ENCODE measurements at regions not wholly inside any gene's neighbourhood (a gene's known extent, or its start where the extent isn't known, plus 50 kb on each side); places are given as distances from the start of the nearest gene placed in this dataset.

GRCh38 chr3:124234852-124235252, 242.9 kb upstream of the ROPN1 start:
- DNase-seq (ENCODE audit: low read depth in 1 of 2, low spot score in 1 of 2): no peak

DNA sequence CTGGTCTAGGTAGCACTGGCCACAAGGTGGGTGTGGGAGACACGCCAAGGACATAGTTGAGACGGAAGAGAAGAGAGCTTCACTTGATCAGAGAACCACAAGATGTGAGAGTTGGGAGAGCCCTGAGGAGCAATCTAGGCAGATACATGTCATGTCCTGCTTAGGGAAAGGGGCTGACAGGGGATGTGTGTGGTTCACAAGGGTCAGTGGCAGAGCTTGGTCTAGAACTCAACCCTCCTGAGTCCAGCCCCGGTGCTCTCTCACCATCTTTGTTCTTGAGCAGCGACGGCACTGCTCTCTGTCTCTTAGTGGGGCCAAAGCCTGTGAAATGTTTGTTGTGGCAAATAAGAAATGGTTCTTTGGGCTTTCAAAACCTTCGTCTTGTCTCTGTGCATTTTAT, 243.5 kb upstream of the ROPN1 start:
- no peak for DNase-seq (ENCODE audit: low read depth in 1 of 2, low spot score in 1 of 2)

DNA sequence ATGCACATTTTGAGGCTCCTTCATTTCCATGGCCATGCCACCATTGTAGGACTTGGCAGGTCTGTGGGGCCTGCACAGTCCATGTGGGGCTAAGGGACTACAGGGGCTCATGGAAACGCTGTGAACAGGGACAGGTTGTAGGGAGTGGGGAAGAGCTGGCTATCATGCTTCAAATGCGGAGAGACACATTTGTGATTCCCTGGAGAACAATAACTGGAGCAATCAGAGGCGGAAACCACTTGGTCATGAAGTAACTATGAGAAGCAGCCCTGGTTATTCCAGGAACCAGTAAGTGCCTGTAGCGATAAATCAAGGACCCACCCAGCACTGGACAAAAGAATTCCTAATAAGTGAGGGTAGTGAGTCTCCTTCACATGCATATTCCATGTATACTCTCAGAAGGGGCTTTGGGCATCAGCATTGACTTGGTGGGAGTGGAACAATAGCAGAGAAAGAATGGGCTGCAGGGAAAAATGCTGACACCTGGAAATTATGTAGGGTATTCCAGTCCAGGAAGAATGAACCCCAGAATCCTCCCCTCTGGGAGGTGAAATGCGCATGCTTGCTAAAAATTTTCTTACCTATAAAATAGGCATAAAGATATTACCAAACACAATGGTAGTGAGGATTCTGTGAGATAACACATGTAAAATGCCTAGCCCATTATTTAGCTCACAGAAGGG, 251.4 kb upstream of the ROPN1 start:
- no peak for DNase-seq (ENCODE audit: low read depth in 1 of 2, low spot score in 1 of 2)

DNA sequence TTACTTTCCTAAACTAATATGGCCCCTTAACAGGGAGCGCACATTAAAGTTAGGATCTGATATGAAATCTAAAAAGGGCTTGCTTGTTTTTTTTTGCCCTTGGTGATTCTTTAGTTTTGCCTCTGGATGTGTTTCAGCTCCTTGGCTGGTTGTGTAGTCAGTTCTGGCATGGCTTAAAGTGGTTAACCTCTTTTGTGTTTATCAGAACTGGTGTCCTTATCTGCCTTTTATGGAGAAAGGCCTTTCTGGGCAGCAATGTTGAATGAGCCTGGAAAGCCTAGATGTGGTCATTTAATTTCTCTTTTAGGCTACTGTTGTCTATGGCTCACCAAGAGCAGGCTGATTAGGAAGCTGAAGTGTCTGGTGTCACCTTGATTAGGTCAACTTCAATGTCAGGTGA, 254.5 kb upstream of the ROPN1 start:
- no peak for DNase-seq (ENCODE audit: low read depth in 1 of 2, low spot score in 1 of 2)

GRCh38 chr3:124246949-124247348, 255.0 kb upstream of the ROPN1 start:
- no peak for DNase-seq (ENCODE audit: low read depth in 1 of 2, low spot score in 1 of 2)

DNA sequence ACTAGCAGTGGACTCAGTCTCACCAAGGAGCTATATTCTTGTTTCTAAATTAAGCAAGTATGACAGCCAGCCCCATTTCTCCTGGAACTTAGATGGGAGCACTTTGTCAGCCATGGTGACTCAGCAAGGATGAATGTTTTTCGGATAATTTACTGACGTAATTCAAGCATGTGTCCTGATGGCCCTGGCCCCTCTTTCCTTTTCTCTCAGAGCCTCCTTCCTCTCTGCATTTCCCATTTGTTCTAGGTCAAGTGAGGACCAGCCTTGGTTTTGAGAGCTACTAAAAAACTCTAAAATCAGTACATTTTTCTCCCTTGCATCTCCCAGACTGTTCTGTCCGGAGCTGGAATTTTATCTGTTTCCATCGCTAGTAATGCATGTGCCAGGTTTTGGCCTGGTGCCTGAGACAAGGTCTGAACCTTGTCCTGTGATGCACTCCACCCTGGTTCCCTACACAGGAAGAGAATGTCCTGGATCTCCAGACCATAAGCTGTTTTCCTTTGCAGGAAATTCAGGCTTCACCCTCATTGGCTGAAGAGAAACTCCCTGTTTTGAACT, 256.6 kb upstream of the ROPN1 start:
- DNase-seq (ENCODE audit: low read depth in 1 of 2, low spot score in 1 of 2): no peak

DNA sequence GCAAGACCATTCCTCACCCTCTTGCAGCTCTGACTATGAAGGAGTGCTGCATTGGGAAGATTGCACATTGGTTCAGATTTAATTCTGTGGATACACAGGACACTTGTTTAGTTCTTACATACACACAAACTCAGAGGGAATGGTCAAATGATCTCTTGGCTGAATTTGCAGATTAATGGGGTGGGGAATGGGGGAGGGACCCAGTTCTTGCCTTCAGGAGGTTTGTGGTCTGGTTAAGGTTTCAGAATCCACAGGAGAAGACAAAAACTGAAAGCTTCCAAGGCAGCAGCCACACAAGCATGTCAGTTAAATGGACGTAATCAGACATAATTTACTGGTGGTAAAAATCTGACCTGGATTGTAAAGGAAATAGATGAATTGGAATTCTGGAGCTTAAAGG, 257.1 kb upstream of the ROPN1 start:
- no peak for DNase-seq (ENCODE audit: low read depth in 1 of 2, low spot score in 1 of 2)

DNA sequence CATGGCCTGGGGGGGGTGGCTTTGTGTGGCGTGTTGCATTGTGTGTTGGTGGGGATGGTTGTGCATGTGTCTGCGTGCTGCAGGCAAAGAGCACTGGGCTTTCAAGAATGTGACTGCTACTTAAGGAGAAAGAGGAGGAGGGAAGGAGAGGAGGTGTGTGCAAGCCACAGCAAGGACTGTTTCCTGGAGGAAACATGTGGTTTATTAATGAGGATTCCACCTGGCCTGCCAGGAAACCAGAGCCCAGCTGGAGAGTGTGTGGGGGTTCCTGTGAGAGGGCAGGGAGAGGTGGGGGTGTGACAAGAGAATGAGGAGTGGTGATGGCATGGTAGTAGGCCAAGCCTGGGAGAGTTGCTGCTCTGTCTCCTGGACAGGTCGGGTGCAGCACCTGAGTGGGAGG, 258.1 kb upstream of the ROPN1 start:
- no peak for DNase-seq (ENCODE audit: low read depth in 1 of 2, low spot score in 1 of 2)

DNA sequence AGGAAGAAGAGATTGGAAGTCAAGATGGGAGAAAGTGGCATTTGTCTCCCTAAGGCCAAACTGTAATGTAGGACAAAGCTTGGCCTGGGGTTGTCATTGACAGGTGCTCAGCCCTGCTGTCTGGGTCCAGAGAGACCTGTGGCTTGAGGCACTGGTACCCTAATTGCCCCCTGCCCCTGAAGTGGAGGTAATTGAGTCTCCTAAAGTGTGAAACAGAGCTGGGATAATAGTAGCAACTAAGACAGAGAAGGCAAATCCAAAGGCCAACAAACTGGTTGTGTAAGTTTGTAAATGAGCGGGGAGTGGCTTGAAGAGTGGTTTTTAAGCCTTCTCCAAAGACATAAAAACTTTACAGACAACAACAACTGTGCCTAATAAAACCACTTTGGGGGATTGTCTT, 264.2 kb upstream of the ROPN1 start:
- no peak for DNase-seq (ENCODE audit: low read depth in 1 of 2, low spot score in 1 of 2)

GRCh38 chr3:124256599-124256998, 264.7 kb upstream of the ROPN1 start:
- DNase-seq (ENCODE audit: low read depth in 1 of 2, low spot score in 1 of 2): no peak

DNA sequence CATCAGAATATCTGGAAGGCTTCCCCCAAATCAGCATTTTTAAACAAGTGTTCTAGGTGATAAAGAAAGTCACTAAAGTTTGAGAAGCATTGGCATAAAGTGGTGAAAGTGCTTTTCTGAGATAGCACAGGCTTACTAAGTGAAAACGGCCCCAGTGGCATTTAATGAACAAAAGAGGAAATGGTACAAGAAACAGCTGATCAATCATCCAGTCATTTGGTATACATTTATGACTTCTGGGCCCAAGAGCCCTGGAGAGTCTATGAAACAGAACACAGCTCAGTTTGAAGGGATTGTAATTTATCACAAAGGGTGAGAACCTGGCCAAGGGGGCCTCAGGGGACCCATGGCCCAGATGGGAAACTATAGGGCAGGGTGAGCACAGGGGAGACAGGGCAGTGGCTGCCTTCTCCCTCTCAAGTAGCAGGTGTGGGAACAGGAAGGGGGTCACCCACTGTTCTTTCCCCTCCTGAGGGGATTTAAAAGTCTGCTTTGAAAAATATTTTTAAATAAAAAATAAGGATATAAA, 265.5 kb upstream of the ROPN1 start:
- no peak for DNase-seq (ENCODE audit: low read depth in 1 of 2, low spot score in 1 of 2)

DNA sequence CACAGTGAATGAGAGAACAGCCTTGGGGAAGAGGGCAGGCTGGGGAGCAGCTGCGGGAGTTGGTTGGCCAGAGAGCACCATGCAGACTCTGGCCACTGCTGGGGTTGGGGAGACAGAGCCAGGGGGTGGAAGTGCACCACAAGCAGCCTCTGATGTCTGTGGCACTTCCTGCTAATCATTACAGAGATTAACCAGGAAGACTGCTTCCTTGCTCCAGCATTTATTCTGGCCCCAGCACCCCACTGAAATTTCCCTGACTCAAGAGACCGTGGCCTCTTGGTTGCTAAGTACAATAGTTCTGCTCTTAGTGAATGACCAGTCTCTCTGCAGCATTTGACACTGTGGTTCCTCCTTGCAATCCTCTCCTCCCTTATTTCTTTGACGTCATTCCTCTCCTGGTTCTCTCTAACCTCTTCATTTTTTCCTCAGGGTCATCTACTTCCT, 266.2 kb upstream of the ROPN1 start:
- no peak for DNase-seq (ENCODE audit: low read depth in 1 of 2, low spot score in 1 of 2)

- DNase-seq (ENCODE audit: low read depth in 1 of 2, low spot score in 1 of 2): no peak
These were observed 268.4 kb upstream of the ROPN1 start for GRCh38 chr3:124260206-124260915.

- no peak for DNase-seq (ENCODE audit: low read depth in 1 of 2, low spot score in 1 of 2)
These were observed 269.4 kb upstream of the ROPN1 start for GRCh38 chr3:124261306-124261705.

- DNase-seq (ENCODE audit: low read depth in 1 of 2, low spot score in 1 of 2): no peak
These were observed 271.2 kb upstream of the ROPN1 start for GRCh38 chr3:124263168-124263567.

GRCh38 chr3:124264346-124264745, 272.4 kb upstream of the ROPN1 start:
- DNase-seq (ENCODE audit: low read depth in 1 of 2, low spot score in 1 of 2): no peak

- no peak for DNase-seq (ENCODE audit: low read depth in 1 of 2, low spot score in 1 of 2)
These were observed 274.6 kb upstream of the ROPN1 start for GRCh38 chr3:124266487-124266886.

DNA sequence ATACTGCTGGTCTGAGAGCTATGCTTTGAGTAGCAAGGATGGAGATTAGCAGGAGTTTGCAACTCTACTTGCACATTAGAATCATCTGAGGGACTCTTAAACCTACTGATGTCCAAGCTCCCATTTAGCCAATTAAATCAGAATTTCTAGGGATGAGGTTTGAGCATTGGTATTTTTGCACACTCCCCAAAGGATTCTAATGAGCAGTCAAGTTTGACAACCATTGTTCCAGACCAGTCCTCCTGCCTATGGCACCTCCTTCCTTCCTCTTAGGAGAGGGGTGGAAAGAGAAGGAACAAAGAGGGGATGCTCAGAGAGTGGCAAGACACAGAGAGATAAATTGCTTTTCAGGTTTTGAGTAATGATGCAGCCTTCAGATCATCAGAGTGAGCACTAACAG, 275.5 kb upstream of the ROPN1 start:
- no peak for DNase-seq (ENCODE audit: low read depth in 1 of 2, low spot score in 1 of 2)

DNA sequence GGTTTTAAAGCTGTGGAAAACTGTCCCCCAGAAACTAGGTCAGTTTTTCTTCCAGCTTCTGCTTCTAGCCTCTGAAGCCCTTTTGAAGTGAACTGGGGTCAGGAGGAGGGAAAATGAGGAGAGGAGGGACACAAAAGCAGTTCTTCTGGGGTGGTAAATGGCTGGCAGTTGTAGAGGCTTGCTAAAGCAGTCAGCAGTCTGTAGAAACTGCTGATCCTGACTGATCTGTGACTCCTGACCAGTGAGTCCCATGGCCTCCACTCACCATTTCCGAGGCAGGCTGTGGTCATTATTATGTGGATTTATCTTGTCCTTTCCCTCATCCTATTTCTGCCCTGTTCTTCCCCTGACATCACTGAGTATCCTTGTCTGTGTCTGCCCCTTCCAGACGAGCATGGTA, 276.4 kb upstream of the ROPN1 start:
- DNase-seq (ENCODE audit: low read depth in 1 of 2, low spot score in 1 of 2): no peak

- DNase-seq (ENCODE audit: low read depth in 1 of 2, low spot score in 1 of 2): no peak
These were observed 277.7 kb upstream of the ROPN1 start for GRCh38 chr3:124269619-124270018.

- DNase-seq (ENCODE audit: low read depth in 1 of 2, low spot score in 1 of 2): no peak
These were observed 280.8 kb upstream of the ROPN1 start for GRCh38 chr3:124272605-124273151.

GRCh38 chr3:124273651-124274050, 281.7 kb upstream of the ROPN1 start:
- DNase-seq (ENCODE audit: low read depth in 1 of 2, low spot score in 1 of 2): no peak

All from activated T-helper 1 cell treated with anti-CD3 and anti-CD28 coated beads, Interleukin-2, amount 50 U/mL, for 16 hours (primary cell).